Suprapubic skin (tissue), 4 donors: ENCODE measurements at regions not wholly inside any gene's neighbourhood (a gene's known extent, or its start where the extent isn't known, plus 50 kb on each side); places are given as distances from the start of the nearest gene placed in this dataset.
"Not testable (repeated sequence)": the region's sequence is repeated elsewhere in the genome, so short reads cannot be mapped to it uniquely, and the experiment has no call there.

Source experiments
- POLR2A ChIP-seq, 2 donors: fragments of 450-650 bp; IDR thresholded peaks; one replicate each; pipeline ENCODE4 v1.6.1; 2017; ENCODE audit warnings: antibody characterized with exemption in 2 of 2, mild to moderate bottlenecking in 2 of 2, moderate library complexity in 2 of 2
- POLR2AphosphoS5 ChIP-seq, 3 donors: sonication (generic); formaldehyde crosslinking; IDR thresholded peaks; one replicate each; pipeline ENCODE4 v1.6.1; 2017; ENCODE audit warnings: antibody characterized with exemption in 3 of 3
- TF ChIP-seq, protein P1 (sequence below), 2 donors: fragments of 200-600 bp in 1 of 2; fragments of 450-650 bp in 1 of 2; sonication (generic) in 1 of 2; IDR thresholded peaks; one replicate each; pipeline ENCODE4 v1.5.1; 2016 to 2019; ENCODE audit warnings: antibody characterized with exemption in 2 of 2, mild to moderate bottlenecking in 1 of 2, moderate library complexity in 1 of 2

DNA sequence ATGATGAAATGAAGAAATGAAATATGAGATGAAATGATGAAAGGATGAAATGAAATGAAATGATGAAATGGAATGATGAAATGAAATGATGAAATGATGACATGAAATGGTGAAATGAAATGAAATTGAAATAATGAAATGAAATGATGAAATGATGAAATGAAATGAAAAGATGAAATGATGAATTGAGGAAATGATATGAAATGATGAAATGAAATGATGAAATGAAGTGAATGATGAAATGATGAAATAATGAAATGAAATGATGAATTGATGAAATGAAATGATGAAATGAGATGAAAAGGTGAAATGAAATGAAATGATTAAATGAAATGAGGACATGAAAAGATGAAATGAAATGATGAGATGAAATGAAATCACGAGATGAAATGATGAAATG, 639.2 kb downstream of the GOLGA6L6 start:
- TF ChIP-seq, protein P1, sequence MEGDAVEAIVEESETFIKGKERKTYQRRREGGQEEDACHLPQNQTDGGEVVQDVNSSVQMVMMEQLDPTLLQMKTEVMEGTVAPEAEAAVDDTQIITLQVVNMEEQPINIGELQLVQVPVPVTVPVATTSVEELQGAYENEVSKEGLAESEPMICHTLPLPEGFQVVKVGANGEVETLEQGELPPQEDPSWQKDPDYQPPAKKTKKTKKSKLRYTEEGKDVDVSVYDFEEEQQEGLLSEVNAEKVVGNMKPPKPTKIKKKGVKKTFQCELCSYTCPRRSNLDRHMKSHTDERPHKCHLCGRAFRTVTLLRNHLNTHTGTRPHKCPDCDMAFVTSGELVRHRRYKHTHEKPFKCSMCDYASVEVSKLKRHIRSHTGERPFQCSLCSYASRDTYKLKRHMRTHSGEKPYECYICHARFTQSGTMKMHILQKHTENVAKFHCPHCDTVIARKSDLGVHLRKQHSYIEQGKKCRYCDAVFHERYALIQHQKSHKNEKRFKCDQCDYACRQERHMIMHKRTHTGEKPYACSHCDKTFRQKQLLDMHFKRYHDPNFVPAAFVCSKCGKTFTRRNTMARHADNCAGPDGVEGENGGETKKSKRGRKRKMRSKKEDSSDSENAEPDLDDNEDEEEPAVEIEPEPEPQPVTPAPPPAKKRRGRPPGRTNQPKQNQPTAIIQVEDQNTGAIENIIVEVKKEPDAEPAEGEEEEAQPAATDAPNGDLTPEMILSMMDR (IDR thresholded peaks at IDR 0.05): not testable (repeated sequence)
- TF ChIP-seq POLR2A, POLR2AphosphoS5 (IDR thresholded peaks at IDR 0.05): not testable (repeated sequence)
